B cell (primary cell): ENCODE measurements at regions not wholly inside any gene's neighbourhood (a gene's known extent, or its start where the extent isn't known, plus 50 kb on each side); places are given as distances from the start of the nearest gene placed in this dataset.

ENCODE experiments used
- CTCF ChIP-seq: fragments of 200-600 bp; IDR thresholded peaks from one replicate; pipeline ENCODE4 v1.8.0; 2022; ENCODE audit warnings: antibody characterized with exemption, mild to moderate bottlenecking
- EZH2 ChIP-seq: IDR thresholded peaks from 2 replicates; pipeline ENCODE4 v1.6.1; 2012; ENCODE audit warnings: borderline replicate concordance, low read depth, mild to moderate bottlenecking, moderate library complexity, low read length; ENCODE audit not compliant: insufficient read depth, poor library complexity, severe bottlenecking

- TF ChIP-seq CTCF, result no peak
- no peak for TF ChIP-seq EZH2
Measured at GRCh38 chr3:59654480-59655417, 604.9 kb upstream of the CFAP20DC start.
